GM23338 (cell line): ENCODE measurements at regions not wholly inside any gene's neighbourhood (a gene's known extent, or its start where the extent isn't known, plus 50 kb on each side); places are given as distances from the start of the nearest gene placed in this dataset.

Experiments used
- CTCF ChIP-seq, 2 experiments: fragments of 200-600 bp in 1 of 2; sonication (generic) in 1 of 2; conservative IDR thresholded peaks; 2 replicates each; pipeline versions ENCODE4 v1.5.1 to v1.6.1; 2016 to 2017; ENCODE audit warnings: antibody characterized with exemption in 2 of 2, low read depth in 2 of 2, mild to moderate bottlenecking in 2 of 2, moderate library complexity in 1 of 2
- EZH2phosphoT487 ChIP-seq: fragments of 200-600 bp; sonication (generic); IDR thresholded peaks from one replicate; pipeline ENCODE4 v1.8.1; 2018; ENCODE audit warnings: antibody characterized with exemption; ENCODE audit not compliant: unreplicated experiment
- JUNB ChIP-seq: IDR thresholded peaks from one replicate; pipeline ENCODE4 v1.6.1; 2016; ENCODE audit warnings: antibody characterized with exemption; ENCODE audit not compliant: unreplicated experiment
- NANOG ChIP-seq: IDR thresholded peaks from 2 replicates; pipeline ENCODE4 v1.6.1; 2016; ENCODE audit warnings: antibody characterized with exemption, borderline replicate concordance
- ZNF331 ChIP-seq: fragments of 250-450 bp; sonication (Bioruptor Pico); IDR thresholded peaks from 2 replicates; pipeline ENCODE4 v1.5.0; 2020; ENCODE audit warnings: low read depth, mild to moderate bottlenecking, moderate library complexity

- TF ChIP-seq NANOG = no peak
- TF ChIP-seq JUNB = no peak
- no peak for TF ChIP-seq CTCF (conservative IDR thresholded peaks at IDR 0.05; ENCODE audit: low read depth in 2 of 2)
- no peak for TF ChIP-seq EZH2phosphoT487
- no peak for TF ChIP-seq ZNF331 (CRISPR knock-in tag)
Measured at GRCh38 chr7:51705701-51706100, 389.1 kb upstream of the COBL start.
